ENCODE measurements at regions not wholly inside any gene's neighbourhood (a gene's known extent, or its start where the extent isn't known, plus 50 kb on each side); places are given as distances from the start of the nearest gene placed in this dataset.
"Not testable (repeated sequence)": the region's sequence is repeated elsewhere in the genome, so short reads cannot be mapped to it uniquely, and the experiment has no call there.

- not testable (repeated sequence) for TF ChIP-seq CTCF (IDR thresholded peaks at IDR 0.05 in 4 of 5, conservative IDR thresholded peaks at IDR 0.05 in 1 of 5); POLR2A (IDR thresholded peaks at IDR 0.05)
Measured at GRCh38 chr18:44362213-44362612, 318.5 kb upstream of the SETBP1 start.
